Smooth muscle cell of the brain vasculature (primary cell): ENCODE measurements at regions not wholly inside any gene's neighbourhood (a gene's known extent, or its start where the extent isn't known, plus 50 kb on each side); places are given as distances from the start of the nearest gene placed in this dataset.

ENCODE experiments used
- DNase-seq: peaks from one replicate; pipeline ENCODE4 v3.0.0-alpha.2; 2012; ENCODE audit warnings: low read depth, low spot score

DNA sequence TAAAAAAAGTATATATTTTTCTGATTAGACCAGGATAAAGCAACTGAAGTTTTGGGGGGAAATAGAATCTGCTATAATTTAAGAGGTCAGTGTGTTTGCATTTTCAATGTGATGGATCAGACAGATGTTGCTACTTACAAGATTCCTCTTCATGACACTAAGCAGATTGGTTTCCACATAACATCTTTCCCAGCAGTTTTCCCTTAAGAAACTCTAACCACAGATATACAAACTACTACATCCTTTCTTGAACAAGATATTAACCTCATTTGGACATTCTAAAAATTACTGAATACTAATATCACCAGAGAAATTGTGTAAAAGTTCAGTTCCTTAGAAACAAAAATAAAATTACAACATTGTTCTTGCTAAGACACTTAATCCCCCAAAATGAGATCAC, 106.7 kb upstream of the GUCY1A1 start:
- no peak for DNase-seq

DNA sequence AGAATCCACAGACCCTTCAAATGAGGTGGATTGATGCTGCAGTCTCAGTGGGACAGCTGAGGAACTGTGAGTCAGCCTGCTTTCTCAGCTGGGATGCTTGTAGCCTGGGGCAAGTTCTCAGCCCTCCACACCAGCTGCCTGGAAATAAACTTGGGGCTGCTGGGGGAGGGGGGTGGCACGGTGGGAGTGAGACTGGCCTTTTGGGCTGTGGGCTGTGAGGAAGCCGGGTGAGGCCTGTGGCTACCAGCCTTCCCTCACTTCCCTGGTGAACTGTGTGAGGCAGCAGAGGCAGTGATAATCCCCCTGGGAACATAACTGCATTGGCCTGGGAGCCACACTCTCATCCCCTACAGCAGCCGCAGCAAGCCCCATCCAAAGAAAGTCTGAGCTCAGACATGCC, 114.5 kb upstream of the GUCY1A1 start:
- DNase-seq: peak; percentile 81

GRCh38 chr4:155548173-155548572, 118.5 kb upstream of the GUCY1A1 start:
- DNase-seq: no peak

- no peak for DNase-seq
These were observed 120.2 kb upstream of the GUCY1A1 start for GRCh38 chr4:155546451-155546850.

DNA sequence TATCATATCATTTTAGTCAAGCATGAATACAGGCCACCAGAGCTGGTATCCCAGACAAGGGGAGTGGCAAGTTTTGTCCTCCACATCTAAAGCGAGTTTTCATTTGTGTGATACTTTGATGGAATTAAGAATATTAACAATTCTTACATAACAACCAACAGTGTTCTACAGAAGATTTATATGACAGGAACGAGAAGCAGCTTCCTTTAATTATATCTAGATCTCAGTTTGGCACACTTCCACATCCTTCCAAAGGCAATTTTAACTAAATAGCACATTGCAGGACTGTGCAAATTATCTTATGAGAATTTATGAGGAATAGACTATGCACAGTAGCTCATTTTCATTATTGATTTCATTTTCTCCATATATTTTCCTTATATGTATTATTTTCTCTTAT, 121.2 kb upstream of the GUCY1A1 start:
- no peak for DNase-seq

- no peak for DNase-seq
These were observed 122.1 kb upstream of the GUCY1A1 start for GRCh38 chr4:155544547-155544946.

GRCh38 chr4:155543126-155543765, 123.4 kb upstream of the GUCY1A1 start:
- no peak for DNase-seq

DNA sequence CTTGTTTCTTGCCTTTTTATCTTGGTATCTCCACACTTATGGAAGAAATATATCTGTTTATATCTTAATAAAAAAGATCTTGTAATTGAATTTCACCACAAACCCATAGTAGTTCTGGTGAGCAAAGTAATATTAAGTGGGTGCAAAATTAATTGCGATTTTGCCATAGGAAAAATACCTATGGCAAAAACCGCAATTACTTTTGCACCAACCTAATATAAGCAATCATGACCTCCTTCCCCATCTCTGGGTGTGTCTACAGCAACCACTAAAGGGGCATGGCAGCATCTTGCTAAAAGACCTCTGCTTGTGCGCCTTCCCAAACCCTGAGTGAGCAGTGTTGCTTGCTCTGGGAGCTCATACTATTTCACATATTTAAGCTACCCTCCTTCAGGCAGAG, 124.2 kb upstream of the GUCY1A1 start:
- no peak for DNase-seq

DNA sequence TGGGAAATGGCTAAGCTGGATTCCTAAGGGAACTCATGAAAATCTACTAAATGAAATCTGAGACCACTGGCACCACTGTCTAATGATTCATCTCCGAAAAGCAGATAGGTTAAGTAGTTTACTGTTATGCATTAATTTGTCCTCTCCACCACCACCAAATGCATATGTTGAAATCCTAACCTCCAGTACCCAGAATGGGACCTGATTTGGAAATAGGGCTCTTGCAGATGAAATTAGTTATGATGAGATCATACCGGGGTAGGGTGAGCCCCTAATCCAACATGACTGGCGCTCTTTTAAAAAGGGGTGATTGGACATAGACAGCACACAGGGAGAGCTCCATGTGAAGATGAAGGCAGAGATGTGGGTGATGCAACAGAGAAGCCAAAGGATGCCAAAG, 124.9 kb upstream of the GUCY1A1 start:
- no peak for DNase-seq

DNA sequence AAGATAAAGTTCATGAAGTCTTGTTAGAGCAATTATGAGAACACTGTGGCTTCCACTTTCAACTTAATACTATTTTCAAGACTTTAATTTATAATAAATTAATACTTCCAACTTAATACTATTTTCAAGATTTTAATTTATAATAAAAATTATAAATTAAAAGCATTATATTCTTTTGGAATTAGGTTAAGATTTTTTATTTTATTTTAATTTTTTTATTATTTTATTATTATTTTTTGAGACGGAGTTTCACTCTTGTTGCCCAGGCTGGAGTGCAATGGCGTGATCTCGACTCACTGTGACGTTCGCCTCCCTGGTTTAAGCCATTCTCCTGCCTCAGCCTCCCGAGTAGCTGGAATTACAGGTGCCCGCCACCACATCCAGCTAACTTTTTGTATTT, 126.0 kb upstream of the GUCY1A1 start:
- DNase-seq: no peak

GRCh38 chr4:155539746-155540145, 126.9 kb upstream of the GUCY1A1 start:
- no peak for DNase-seq

- no peak for DNase-seq
These were observed 130.7 kb upstream of the GUCY1A1 start for GRCh38 chr4:155535802-155536454.

GRCh38 chr4:155532373-155533085, 134.1 kb upstream of the GUCY1A1 start:
- DNase-seq: no peak

- no peak for DNase-seq
These were observed 135.8 kb upstream of the GUCY1A1 start for GRCh38 chr4:155530857-155531256.

DNA sequence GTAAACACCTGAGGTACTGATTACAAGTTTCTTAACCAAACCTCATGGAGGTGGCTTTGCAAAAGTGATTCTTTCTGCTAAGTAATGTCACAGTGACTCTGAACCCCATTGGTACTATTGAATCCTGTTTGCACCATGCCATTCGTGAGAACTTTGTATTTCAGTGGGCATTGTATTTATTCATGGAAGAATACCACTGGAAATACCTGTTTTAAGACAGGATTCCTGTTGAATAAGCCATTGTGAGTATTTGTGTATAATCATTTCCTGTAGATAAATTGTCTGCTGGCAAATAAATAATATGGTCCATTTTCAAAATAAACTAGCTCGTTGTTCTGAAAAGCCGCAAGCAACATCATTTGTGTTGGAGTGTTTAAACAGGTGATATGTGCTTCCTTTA, 136.4 kb upstream of the GUCY1A1 start:
- no peak for DNase-seq

- no peak for DNase-seq
These were observed 136.9 kb upstream of the GUCY1A1 start for GRCh38 chr4:155529716-155530115.

DNA sequence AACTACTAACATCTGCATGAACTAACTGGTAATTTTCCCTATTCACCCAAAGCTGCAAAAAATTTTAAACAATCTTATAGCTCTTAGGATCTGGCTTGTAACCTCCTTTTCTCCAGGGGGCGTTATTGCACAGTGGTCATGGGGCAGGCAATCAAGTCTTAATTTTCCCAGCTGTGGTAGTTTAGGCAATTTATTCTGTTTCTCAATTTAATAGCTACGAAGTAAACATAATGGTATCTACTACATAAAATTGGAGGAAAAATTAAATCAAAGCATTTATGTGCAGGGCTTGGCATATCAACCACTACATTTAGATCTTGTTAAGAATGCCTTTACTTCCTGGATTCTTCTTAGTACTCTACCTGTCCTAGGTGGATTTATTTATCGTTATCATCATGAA, 137.4 kb upstream of the GUCY1A1 start:
- no peak for DNase-seq

GRCh38 chr4:155526452-155527169, 140.0 kb upstream of the GUCY1A1 start:
- no peak for DNase-seq

DNA sequence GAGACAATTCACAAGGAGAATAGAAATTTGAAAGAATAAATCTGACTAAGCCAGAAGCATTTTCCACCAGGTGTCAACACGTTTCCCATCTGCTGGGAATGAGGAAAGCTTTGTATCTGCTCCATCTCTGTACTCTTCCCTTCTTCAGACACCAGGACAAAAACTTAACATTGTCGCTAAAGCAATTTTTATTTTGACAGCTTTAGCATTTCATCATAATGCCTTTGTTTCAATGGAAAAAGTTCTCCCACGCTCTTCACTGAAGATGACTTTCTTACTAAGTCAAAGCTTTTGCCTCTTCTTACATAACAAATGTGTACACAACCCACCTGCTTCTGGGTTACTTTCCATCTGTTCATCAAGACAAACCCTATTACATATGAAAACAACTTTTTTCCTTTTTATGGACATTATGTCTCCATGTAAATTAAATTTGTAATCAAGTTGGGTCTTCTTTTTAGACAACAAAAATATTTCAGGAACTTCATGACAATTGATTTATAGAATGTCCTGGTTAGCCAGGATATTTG, 141.7 kb upstream of the GUCY1A1 start:
- DNase-seq: no peak

DNA sequence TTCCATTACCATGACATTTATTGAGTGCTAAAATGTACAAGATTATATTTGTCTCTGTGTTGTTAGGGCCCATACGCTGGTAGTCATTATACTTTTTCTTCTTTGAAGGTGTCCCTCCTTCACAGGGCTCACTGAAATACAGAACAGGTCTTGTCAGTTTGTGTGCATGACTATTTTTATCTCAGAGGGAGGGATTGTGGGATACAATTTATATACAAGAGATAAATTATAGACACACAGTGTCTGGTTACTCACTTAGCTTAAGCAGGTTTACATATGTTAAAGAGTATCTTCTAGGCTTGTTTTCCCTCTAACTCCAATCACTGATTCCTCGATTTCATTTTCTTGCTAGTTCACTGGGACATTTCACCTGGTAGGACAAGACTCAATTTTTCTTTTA, 143.3 kb upstream of the GUCY1A1 start:
- DNase-seq: no peak

DNA sequence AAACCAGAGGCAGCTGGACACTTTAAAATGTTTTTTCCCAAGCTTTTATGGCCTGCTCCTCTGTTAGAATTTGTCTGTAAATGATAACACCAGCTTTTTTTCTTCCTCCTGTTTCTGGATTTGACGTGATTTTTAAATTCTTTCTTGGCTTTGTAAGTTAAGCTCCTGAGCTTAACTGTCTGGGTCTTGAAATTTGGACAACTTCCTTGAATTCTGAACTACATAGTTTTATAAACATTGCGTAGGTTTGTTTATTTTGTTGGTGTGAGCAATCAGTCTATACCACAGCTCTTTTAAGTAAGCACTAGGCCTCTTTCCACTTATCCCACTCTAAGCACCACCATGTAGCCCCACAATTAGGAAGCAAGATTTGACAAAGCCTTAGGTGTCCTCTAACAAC, 144.4 kb upstream of the GUCY1A1 start:
- DNase-seq: no peak

DNA sequence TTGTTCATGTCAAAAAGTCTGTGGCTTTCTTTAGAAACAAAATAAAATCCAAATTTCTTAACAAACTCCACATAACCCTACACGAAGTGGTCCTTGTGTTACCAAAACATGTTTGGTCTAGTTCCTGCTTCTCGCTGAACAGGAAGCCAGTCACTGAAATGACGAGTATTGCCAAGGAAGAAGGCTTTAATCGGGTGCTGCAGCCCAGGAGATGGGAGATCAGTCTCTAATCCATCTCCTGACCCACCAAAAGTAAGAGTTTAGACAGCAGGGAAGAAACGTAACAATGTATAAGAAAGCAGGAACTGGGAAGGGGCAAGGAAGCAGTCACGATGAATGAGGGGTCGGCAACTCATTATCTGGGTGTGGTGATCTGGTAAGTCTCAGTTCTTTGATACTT, 144.6 kb upstream of the MAP9 start:
- DNase-seq: no peak
